ENCODE measurements at regions not wholly inside any gene's neighbourhood (a gene's known extent, or its start where the extent isn't known, plus 50 kb on each side); places are given as distances from the start of the nearest gene placed in this dataset.

DNA sequence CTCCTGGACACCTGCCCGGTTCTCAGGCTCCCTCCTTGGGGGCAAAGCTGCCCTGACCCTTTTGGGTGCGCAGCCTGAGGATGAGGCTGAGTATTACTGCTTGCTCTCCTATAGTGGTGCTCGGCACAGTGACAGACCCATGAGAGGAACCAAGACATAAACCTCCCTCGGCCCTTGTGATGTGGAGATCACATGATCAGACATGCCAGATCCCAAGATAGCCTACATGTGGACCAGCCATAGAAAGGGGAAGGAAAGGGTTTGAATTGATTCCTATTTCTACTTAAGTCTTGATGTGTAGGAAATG lies 125.3 kb downstream of the VPREB1 start (continued):
- no peak for TF ChIP-seq ARID3B (CRISPR knock-in tag; IDR thresholded peaks at IDR 0.05; ENCODE audit: borderline replicate concordance)
- TF ChIP-seq, protein P1, sequence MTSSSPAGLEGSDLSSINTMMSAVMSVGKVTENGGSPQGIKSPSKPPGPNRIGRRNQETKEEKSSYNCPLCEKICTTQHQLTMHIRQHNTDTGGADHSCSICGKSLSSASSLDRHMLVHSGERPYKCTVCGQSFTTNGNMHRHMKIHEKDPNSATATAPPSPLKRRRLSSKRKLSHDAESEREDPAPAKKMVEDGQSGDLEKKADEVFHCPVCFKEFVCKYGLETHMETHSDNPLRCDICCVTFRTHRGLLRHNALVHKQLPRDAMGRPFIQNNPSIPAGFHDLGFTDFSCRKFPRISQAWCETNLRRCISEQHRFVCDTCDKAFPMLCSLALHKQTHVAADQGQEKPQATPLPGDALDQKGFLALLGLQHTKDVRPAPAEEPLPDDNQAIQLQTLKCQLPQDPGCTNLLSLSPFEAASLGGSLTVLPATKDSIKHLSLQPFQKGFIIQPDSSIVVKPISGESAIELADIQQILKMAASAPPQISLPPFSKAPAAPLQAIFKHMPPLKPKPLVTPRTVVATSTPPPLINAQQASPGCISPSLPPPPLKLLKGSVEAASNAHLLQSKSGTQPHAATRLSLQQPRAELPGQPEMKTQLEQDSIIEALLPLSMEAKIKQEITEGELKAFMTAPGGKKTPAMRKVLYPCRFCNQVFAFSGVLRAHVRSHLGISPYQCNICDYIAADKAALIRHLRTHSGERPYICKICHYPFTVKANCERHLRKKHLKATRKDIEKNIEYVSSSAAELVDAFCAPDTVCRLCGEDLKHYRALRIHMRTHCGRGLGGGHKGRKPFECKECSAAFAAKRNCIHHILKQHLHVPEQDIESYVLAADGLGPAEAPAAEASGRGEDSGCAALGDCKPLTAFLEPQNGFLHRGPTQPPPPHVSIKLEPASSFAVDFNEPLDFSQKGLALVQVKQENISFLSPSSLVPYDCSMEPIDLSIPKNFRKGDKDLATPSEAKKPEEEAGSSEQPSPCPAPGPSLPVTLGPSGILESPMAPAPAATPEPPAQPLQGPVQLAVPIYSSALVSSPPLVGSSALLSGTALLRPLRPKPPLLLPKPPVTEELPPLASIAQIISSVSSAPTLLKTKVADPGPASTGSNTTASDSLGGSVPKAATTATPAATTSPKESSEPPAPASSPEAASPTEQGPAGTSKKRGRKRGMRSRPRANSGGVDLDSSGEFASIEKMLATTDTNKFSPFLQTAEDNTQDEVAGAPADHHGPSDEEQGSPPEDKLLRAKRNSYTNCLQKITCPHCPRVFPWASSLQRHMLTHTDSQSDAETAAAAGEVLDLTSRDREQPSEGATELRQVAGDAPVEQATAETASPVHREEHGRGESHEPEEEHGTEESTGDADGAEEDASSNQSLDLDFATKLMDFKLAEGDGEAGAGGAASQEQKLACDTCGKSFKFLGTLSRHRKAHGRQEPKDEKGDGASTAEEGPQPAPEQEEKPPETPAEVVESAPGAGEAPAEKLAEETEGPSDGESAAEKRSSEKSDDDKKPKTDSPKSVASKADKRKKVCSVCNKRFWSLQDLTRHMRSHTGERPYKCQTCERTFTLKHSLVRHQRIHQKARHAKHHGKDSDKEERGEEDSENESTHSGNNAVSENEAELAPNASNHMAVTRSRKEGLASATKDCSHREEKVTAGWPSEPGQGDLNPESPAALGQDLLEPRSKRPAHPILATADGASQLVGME (CRISPR knock-in tag; IDR thresholded peaks at IDR 0.05) = peak; percentile 86; the same call in 1 of the 2 replicates
- no peak for TF ChIP-seq ZNF57 (CRISPR knock-in tag; IDR thresholded peaks at IDR 0.05)
- no peak for TF ChIP-seq BRCA1 (IDR thresholded peaks at IDR 0.05)
- no peak for TF ChIP-seq BRCA1 (CRISPR knock-in tag; IDR thresholded peaks at IDR 0.05)
- no peak for TF ChIP-seq TEAD1 (CRISPR knock-in tag; IDR thresholded peaks at IDR 0.05)
- no peak for TF ChIP-seq ARID2 (IDR thresholded peaks at IDR 0.05)
- no peak for TF ChIP-seq MCM3 (IDR thresholded peaks at IDR 0.05)
- TF ChIP-seq STAT5B (CRISPR knock-in tag; IDR thresholded peaks at IDR 0.05) = no peak
- TF ChIP-seq, protein P2, sequence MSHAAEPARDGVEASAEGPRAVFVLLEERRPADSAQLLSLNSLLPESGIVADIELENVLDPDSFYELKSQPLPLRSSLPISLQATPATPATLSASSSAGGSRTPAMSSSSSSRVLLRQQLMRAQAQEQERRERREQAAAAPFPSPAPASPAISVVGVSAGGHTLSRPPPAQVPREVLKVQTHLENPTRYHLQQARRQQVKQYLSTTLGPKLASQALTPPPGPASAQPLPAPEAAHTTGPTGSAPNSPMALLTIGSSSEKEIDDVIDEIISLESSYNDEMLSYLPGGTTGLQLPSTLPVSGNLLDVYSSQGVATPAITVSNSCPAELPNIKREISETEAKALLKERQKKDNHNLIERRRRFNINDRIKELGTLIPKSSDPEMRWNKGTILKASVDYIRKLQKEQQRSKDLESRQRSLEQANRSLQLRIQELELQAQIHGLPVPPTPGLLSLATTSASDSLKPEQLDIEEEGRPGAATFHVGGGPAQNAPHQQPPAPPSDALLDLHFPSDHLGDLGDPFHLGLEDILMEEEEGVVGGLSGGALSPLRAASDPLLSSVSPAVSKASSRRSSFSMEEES (CRISPR knock-in tag; IDR thresholded peaks at IDR 0.05) = peak; percentile 98
- TF ChIP-seq ZNF586 (CRISPR knock-in tag; conservative IDR thresholded peaks at IDR 0.05) = no peak
